ENCODE measurements at regions not wholly inside any gene's neighbourhood (a gene's known extent, or its start where the extent isn't known, plus 50 kb on each side); places are given as distances from the start of the nearest gene placed in this dataset.

GRCh38 chr13:107034236-107034872 lies 466.4 kb upstream of the ARGLU1 start:
- BruUV-seq (replicated peaks), result no TSS peak
- no peaks in the 10 kb centered on the region for H3K36me3 ChIP-seq (ENCODE audit: control insufficient read depth, insufficient read depth, low read length)
- CTCF ChIA-PET (ENCODE audit: low intra/inter-chr PET ratio), result no interaction called here
- POLR2A ChIA-PET, result no interaction called here
- intact Hi-C loops (cut with micrococcal nuclease) (no loop called here), in situ Hi-C loops (cut with MboI) (no loop called here)
- H3K27ac ChIP-seq (ENCODE audit: extremely low read depth, low read depth, low read length), result no peak overlapping the region
- H3K9ac ChIP-seq (ENCODE audit: insufficient read depth in 1 of 2, low read depth in 2 of 2, low read length in 2 of 2), result no peak overlapping the region
- H3K9me1 ChIP-seq (ENCODE audit: control insufficient read depth, insufficient read depth, low read length), result no peaks in the 10 kb centered on the region
- no peak overlapping the region for H3K4me3 ChIP-seq
- no peak for DNase-seq (ENCODE audit: extremely low read depth in 1 of 4, low spot score in 3 of 4)
- H3K79me2 ChIP-seq (ENCODE audit: control insufficient read depth, insufficient read depth, low read length), result no peaks in the 10 kb centered on the region
- H3K27me3 ChIP-seq (ENCODE audit: control insufficient read depth in 2 of 2, insufficient read depth in 2 of 2, low read length in 2 of 2), result no peaks in the 10 kb centered on the region
- ATAC-seq, result no peak
- 2% methylated on average over 16 of the region's 17 CpGs for WGBS (ENCODE audit: insufficient coverage, low coverage, missing lambda C conversion rate)
- FAIRE-seq, result no peak
- no peak overlapping the region for H2AFZ ChIP-seq (ENCODE audit: low read depth, low read length)
- no peak overlapping the region for H3K4me2 ChIP-seq (ENCODE audit: insufficient read depth, low read length)
- TF ChIP-seq ZNF282 (CRISPR knock-in tag; IDR thresholded peaks at IDR 0.05), result no peak
- no peak for TF ChIP-seq CREM (IDR thresholded peaks at IDR 0.05; ENCODE audit: low read depth)
- no peak for TF ChIP-seq SRSF7 (optimal IDR thresholded peaks at IDR 0.05; ENCODE audit: low read depth, low read length)
- TF ChIP-seq GTF3C2 (IDR thresholded peaks at IDR 0.05; ENCODE audit: borderline replicate concordance, extremely low read depth, insufficient read length), result no peak
- TF ChIP-seq E2F3 (CRISPR knock-in tag; IDR thresholded peaks at IDR 0.05), result no peak
- no peak for TF ChIP-seq PHTF2 (CRISPR knock-in tag; IDR thresholded peaks at IDR 0.05)
- no peak for TF ChIP-seq ZNF695 (CRISPR knock-in tag; IDR thresholded peaks at IDR 0.05)
- H3K9me3 ChIP-seq (replicated peaks; ENCODE audit: control insufficient read depth, insufficient read depth, low read depth, low read length), result no peaks in the 10 kb centered on the region
- H3K4me1 ChIP-seq (replicated peaks in 1 of 2; ENCODE audit: control insufficient read depth in 2 of 2, insufficient read depth in 2 of 2, low read length in 2 of 2), result no peaks in the 10 kb centered on the region
- no peaks in the 10 kb centered on the region for H4K20me1 ChIP-seq (replicated peaks; ENCODE audit: control insufficient read depth, insufficient read depth, low read length)

Data from K562 (cell line).